GM23338 (cell line): ENCODE measurements at regions not wholly inside any gene's neighbourhood (a gene's known extent, or its start where the extent isn't known, plus 50 kb on each side); places are given as distances from the start of the nearest gene placed in this dataset.

ENCODE experiments used
- ATAC-seq: fragments of 200-7000 bp; cut with Tn5 transposase; 3 replicates; pipeline ENCODE4 v1.9.1; 2020
- DNase-seq: peaks from one replicate; pipeline ENCODE4 v3.0.0-alpha.2; 2015; ENCODE audit warnings: low spot score
- H2AFZ ChIP-seq: fragments of 200-600 bp; sonication (generic); 2 replicates; pipeline ENCODE4 v1.8.0; 2016; ENCODE audit warnings: antibody characterized with exemption, mild to moderate bottlenecking, moderate library complexity
- H3F3A ChIP-seq: fragments of 200-600 bp; sonication (generic); replicated peaks from 2 replicates; pipeline ENCODE4 v1.8.0; 2017; ENCODE audit warnings: antibody characterized with exemption, mixed run types, low read depth
- H3K27ac ChIP-seq: fragments of 200-600 bp; sonication (generic); 2 replicates; pipeline ENCODE4 v1.6.1; 2016; ENCODE audit warnings: low read depth
- H3K27me3 ChIP-seq: fragments of 200-600 bp; sonication (generic); 2 replicates; pipeline ENCODE4 v1.8.0; 2016; ENCODE audit warnings: mild to moderate bottlenecking, mixed run types, moderate library complexity; ENCODE audit not compliant: insufficient read depth
- H3K36me3 ChIP-seq: fragments of 200-600 bp; sonication (generic); 2 replicates; pipeline ENCODE4 v1.8.0; 2016; ENCODE audit warnings: mild to moderate bottlenecking; ENCODE audit not compliant: insufficient read depth
- H3K4me1 ChIP-seq: fragments of 200-600 bp; sonication (generic); 2 replicates; pipeline ENCODE4 v1.8.0; 2016; ENCODE audit warnings: mild to moderate bottlenecking, moderate library complexity; ENCODE audit not compliant: insufficient read depth
- H3K4me2 ChIP-seq: fragments of 200-600 bp; sonication (generic); 2 replicates; pipeline ENCODE4 v1.7.1; 2017; ENCODE audit warnings: mixed run types
- H3K4me3 ChIP-seq: fragments of 200-600 bp; sonication (generic); 2 replicates; pipeline ENCODE4 v1.6.1; 2016; ENCODE audit warnings: mixed run types
- H3K79me2 ChIP-seq: fragments of 200-600 bp; sonication (generic); replicated peaks from 2 replicates; pipeline ENCODE4 v1.8.0; 2017; ENCODE audit warnings: mild to moderate bottlenecking; ENCODE audit not compliant: insufficient read depth
- H3K9me2 ChIP-seq: fragments of 200-600 bp; sonication (generic); 2 replicates; pipeline ENCODE4 v1.8.0; 2017; ENCODE audit not compliant: insufficient read depth
- H4K20me1 ChIP-seq: fragments of 200-600 bp; sonication (generic); replicated peaks from 2 replicates; pipeline ENCODE4 v1.8.0; 2017; ENCODE audit warnings: mild to moderate bottlenecking; ENCODE audit not compliant: insufficient read depth
- H3K27ac Mint-ChIP-seq: 2 replicates; pipeline ENCODE4 v1.8.0; 2020; ENCODE audit warnings: inconsistent platforms, mild to moderate bottlenecking, moderate library complexity, mixed read lengths
- H3K27me3 Mint-ChIP-seq: 3 replicates; pipeline ENCODE4 v1.8.0; 2022; ENCODE audit warnings: low read depth, mild to moderate bottlenecking, moderate library complexity, mixed read lengths, inconsistent platforms; ENCODE audit not compliant: insufficient read depth, poor library complexity
- H3K36me3 Mint-ChIP-seq: 3 replicates; pipeline ENCODE4 v1.8.0; 2021; ENCODE audit warnings: low read depth, mild to moderate bottlenecking, inconsistent platforms, moderate library complexity, mixed read lengths
- H3K4me1 Mint-ChIP-seq: 3 replicates; pipeline ENCODE4 v1.8.0; 2020; ENCODE audit warnings: mild to moderate bottlenecking, inconsistent platforms, mixed read lengths
- H3K4me3 Mint-ChIP-seq: 3 replicates; pipeline ENCODE4 v1.8.0; 2021; ENCODE audit warnings: moderate library complexity, mild to moderate bottlenecking, inconsistent platforms, mixed read lengths
- H3K9me3 Mint-ChIP-seq: 3 replicates; pipeline ENCODE4 v1.8.0; 2020; ENCODE audit warnings: moderate library complexity, mild to moderate bottlenecking, inconsistent platforms, mixed read lengths
- CREB1 ChIP-seq: fragments of 250-450 bp; sonication (Bioruptor Pico); IDR thresholded peaks from 2 replicates; pipeline ENCODE4 v1.5.0; 2020; ENCODE audit warnings: low read depth, mild to moderate bottlenecking, moderate library complexity
- CTCF ChIP-seq, 2 experiments: fragments of 200-600 bp in 1 of 2; sonication (generic) in 1 of 2; conservative IDR thresholded peaks; 2 replicates each; pipeline versions ENCODE4 v1.5.1 to v1.6.1; 2016 to 2017; ENCODE audit warnings: antibody characterized with exemption in 2 of 2, low read depth in 2 of 2, mild to moderate bottlenecking in 2 of 2, moderate library complexity in 1 of 2
- ETS1 ChIP-seq: IDR thresholded peaks from 2 replicates; pipeline ENCODE4 v1.6.1; 2016; ENCODE audit warnings: antibody characterized with exemption
- EZH2 ChIP-seq: fragments of 200-600 bp; sonication (generic); IDR thresholded peaks from one replicate; pipeline ENCODE4 v1.8.0; 2017; ENCODE audit warnings: antibody characterized with exemption, mild to moderate bottlenecking, low read depth; ENCODE audit not compliant: unreplicated experiment
- EZH2phosphoT487 ChIP-seq: fragments of 200-600 bp; sonication (generic); IDR thresholded peaks from one replicate; pipeline ENCODE4 v1.8.1; 2018; ENCODE audit warnings: antibody characterized with exemption; ENCODE audit not compliant: unreplicated experiment
- JUNB ChIP-seq: IDR thresholded peaks from one replicate; pipeline ENCODE4 v1.6.1; 2016; ENCODE audit warnings: antibody characterized with exemption; ENCODE audit not compliant: unreplicated experiment
- NANOG ChIP-seq: IDR thresholded peaks from 2 replicates; pipeline ENCODE4 v1.6.1; 2016; ENCODE audit warnings: antibody characterized with exemption, borderline replicate concordance
- POLR2AphosphoS5 ChIP-seq: IDR thresholded peaks from 2 replicates; pipeline ENCODE4 v1.6.1; 2016; ENCODE audit warnings: antibody characterized with exemption, low read depth
- REST ChIP-seq: IDR thresholded peaks from one replicate; pipeline ENCODE4 v1.6.1; 2018; ENCODE audit warnings: antibody characterized with exemption; ENCODE audit not compliant: unreplicated experiment
- STAT1 ChIP-seq: IDR thresholded peaks from one replicate; pipeline ENCODE4 v1.6.1; 2016; ENCODE audit warnings: antibody characterized with exemption; ENCODE audit not compliant: unreplicated experiment
- ZNF114 ChIP-seq: fragments of 250-450 bp; sonication (Bioruptor Pico); IDR thresholded peaks from 2 replicates; pipeline ENCODE4 v1.5.0; 2020; ENCODE audit warnings: mild to moderate bottlenecking, moderate library complexity
- ZNF331 ChIP-seq: fragments of 250-450 bp; sonication (Bioruptor Pico); IDR thresholded peaks from 2 replicates; pipeline ENCODE4 v1.5.0; 2020; ENCODE audit warnings: low read depth, mild to moderate bottlenecking, moderate library complexity
- ZNF462 ChIP-seq: fragments of 250-450 bp; sonication (Bioruptor Pico); IDR thresholded peaks from 2 replicates; pipeline ENCODE4 v1.5.0; 2020; ENCODE audit warnings: mild to moderate bottlenecking, moderate library complexity

- no peak overlapping the region for H2AFZ ChIP-seq
- Mint-ChIP-seq H3K4me3 (no peak overlapping the region), H3K27me3 (peaks cover 1% of the 10 kb centered on the region), H3K36me3 (no peaks in the 10 kb centered on the region), H3K4me1 (no peaks in the 10 kb centered on the region), H3K9me3 (peaks cover 58% of the 10 kb centered on the region), H3K27ac (no peak overlapping the region)
- TF ChIP-seq EZH2phosphoT487: no peak
- TF ChIP-seq ETS1: no peak
- TF ChIP-seq CREB1 (CRISPR knock-in tag): no peak
- no peak for TF ChIP-seq POLR2AphosphoS5
- TF ChIP-seq JUNB: no peak
- no peak for TF ChIP-seq NANOG
- no peak for TF ChIP-seq ZNF462 (CRISPR knock-in tag)
- TF ChIP-seq REST: no peak
- no peak for TF ChIP-seq CTCF (conservative IDR thresholded peaks at IDR 0.05; ENCODE audit: low read depth in 2 of 2)
- TF ChIP-seq EZH2: no peak
- TF ChIP-seq ZNF331 (CRISPR knock-in tag): no peak
- no peak for TF ChIP-seq ZNF114
- no peak for TF ChIP-seq STAT1
- no peaks in the 10 kb centered on the region for H3K79me2 ChIP-seq
- no peaks in the 10 kb centered on the region for H3K4me1 ChIP-seq
- H3K27ac ChIP-seq: no peak overlapping the region
- H3K27me3 ChIP-seq: no peaks in the 10 kb centered on the region
- no peak overlapping the region for H3K4me3 ChIP-seq
- no peaks in the 10 kb centered on the region for H3K36me3 ChIP-seq
- no peaks in the 10 kb centered on the region; the same call in 1 of the 2 replicates for H3K9me2 ChIP-seq
- ATAC-seq (no peak), DNase-seq (no peak)
- H3K4me2 ChIP-seq: no peak overlapping the region
- H3F3A ChIP-seq: no peaks in the 10 kb centered on the region
- H4K20me1 ChIP-seq: no peaks in the 10 kb centered on the region
Observed at GRCh38 chr15:46556559-46557379, 921.9 kb downstream of the SQOR start.
